ENCODE measurements at regions not wholly inside any gene's neighbourhood (a gene's known extent, or its start where the extent isn't known, plus 50 kb on each side); places are given as distances from the start of the nearest gene placed in this dataset.

- H3K4me3 ChIP-seq (ENCODE audit: low read depth, low read length), result no peak overlapping the region
- no peaks in the 10 kb centered on the region for H3K9me3 ChIP-seq (ENCODE audit: severe bottlenecking)
- no peak for TF ChIP-seq CTCF (IDR thresholded peaks at IDR 0.05; ENCODE audit: low read depth, low read length)
- no peaks in the 10 kb centered on the region for H3K27me3 ChIP-seq (ENCODE audit: insufficient read depth, low read depth, severe bottlenecking)
- H3K36me3 ChIP-seq, result no peaks in the 10 kb centered on the region
- no peak overlapping the region for H3K27ac ChIP-seq
- no peak for DNase-seq
These were observed 821.1 kb downstream of the TRIB2 start for GRCh38 chr2:13537771-13538349.

GRCh38 chr2:13539296-13539695 is 822.6 kb downstream of the TRIB2 start:
- Histone ChIP-seq H3K36me3 (no peaks in the 10 kb centered on the region), H3K27me3 (ENCODE audit: insufficient read depth, low read depth, severe bottlenecking) (no peaks in the 10 kb centered on the region), H3K9me3 (ENCODE audit: severe bottlenecking) (no peaks in the 10 kb centered on the region), H3K4me3 (ENCODE audit: low read depth, low read length) (no peak overlapping the region), H3K27ac (no peak overlapping the region)
- TF ChIP-seq CTCF (IDR thresholded peaks at IDR 0.05; ENCODE audit: low read depth, low read length), result no peak
- DNase-seq, result no peak

- no peak for DNase-seq
- no peaks in the 10 kb centered on the region for H3K36me3 ChIP-seq
- no peak for TF ChIP-seq CTCF (IDR thresholded peaks at IDR 0.05; ENCODE audit: low read depth, low read length)
- H3K9me3 ChIP-seq (ENCODE audit: severe bottlenecking), result no peaks in the 10 kb centered on the region
- H3K27ac ChIP-seq, result no peak overlapping the region
- H3K27me3 ChIP-seq (ENCODE audit: insufficient read depth, low read depth, severe bottlenecking), result no peaks in the 10 kb centered on the region
- H3K4me3 ChIP-seq (ENCODE audit: low read depth, low read length), result no peak overlapping the region
These were observed 825.3 kb downstream of the TRIB2 start for GRCh38 chr2:13542061-13542460.

GRCh38 chr2:13542642-13543041 is 825.9 kb downstream of the TRIB2 start:
- Histone ChIP-seq H3K27ac (no peak overlapping the region), H3K4me3 (ENCODE audit: low read depth, low read length) (no peak overlapping the region), H3K9me3 (ENCODE audit: severe bottlenecking) (no peaks in the 10 kb centered on the region), H3K36me3 (no peaks in the 10 kb centered on the region), H3K27me3 (ENCODE audit: insufficient read depth, low read depth, severe bottlenecking) (no peaks in the 10 kb centered on the region)
- DNase-seq, result no peak
- TF ChIP-seq CTCF (IDR thresholded peaks at IDR 0.05; ENCODE audit: low read depth, low read length), result no peak

GRCh38 chr2:13543550-13543949 is 826.8 kb downstream of the TRIB2 start:
- no peaks in the 10 kb centered on the region for H3K36me3 ChIP-seq
- no peaks in the 10 kb centered on the region for H3K9me3 ChIP-seq (ENCODE audit: severe bottlenecking)
- TF ChIP-seq CTCF (IDR thresholded peaks at IDR 0.05; ENCODE audit: low read depth, low read length), result no peak
- DNase-seq, result no peak
- no peak overlapping the region for H3K27ac ChIP-seq
- H3K4me3 ChIP-seq (ENCODE audit: low read depth, low read length), result no peak overlapping the region
- no peaks in the 10 kb centered on the region for H3K27me3 ChIP-seq (ENCODE audit: insufficient read depth, low read depth, severe bottlenecking)

- H3K27ac ChIP-seq, result no peak overlapping the region
- no peak for TF ChIP-seq CTCF (IDR thresholded peaks at IDR 0.05; ENCODE audit: low read depth, low read length)
- DNase-seq, result no peak
These were observed 828.6 kb downstream of the TRIB2 start for GRCh38 chr2:13545320-13545719.

More at GRCh38 chr2:13545320-13545719, 828.6 kb downstream of the TRIB2 start:
- Histone ChIP-seq H3K36me3 (no peaks in the 10 kb centered on the region), H3K27me3 (ENCODE audit: insufficient read depth, low read depth, severe bottlenecking) (no peaks in the 10 kb centered on the region), H3K9me3 (ENCODE audit: severe bottlenecking) (no peaks in the 10 kb centered on the region), H3K4me3 (ENCODE audit: low read depth, low read length) (no peak overlapping the region)
